GM19438 (cell line): ENCODE measurements at regions not wholly inside any gene's neighbourhood (a gene's known extent, or its start where the extent isn't known, plus 50 kb on each side); places are given as distances from the start of the nearest gene placed in this dataset.

Source experiments
- ATAC-seq: cut with Tn5 transposase; IDR thresholded peaks from one replicate; pipeline ENCODE4 v1.9.1; 2021; ENCODE audit warnings: low read depth; ENCODE audit not compliant: unreplicated experiment

GRCh38 chr10:92789786-92790185 lies 58.5 kb upstream of the EXOC6 start:
- ATAC-seq: no peak

GRCh38 chr10:92790440-92790839 lies 57.9 kb upstream of the EXOC6 start:
- ATAC-seq: no peak

- no peak for ATAC-seq
These were observed 55.7 kb upstream of the EXOC6 start for GRCh38 chr10:92792661-92793060.
